HepG2 (cell line): ENCODE measurements at regions not wholly inside any gene's neighbourhood (a gene's known extent, or its start where the extent isn't known, plus 50 kb on each side); places are given as distances from the start of the nearest gene placed in this dataset.
A peak's percentile ranks its signal among the peaks of the same experiment; 100 is the strongest.

Experiments used
- ATF5 ChIP-seq: sonication (generic); formaldehyde crosslinking; IDR thresholded peaks from 2 replicates; pipeline ENCODE4 v1.4.0; 2020; ENCODE audit warnings: mild to moderate bottlenecking, low read depth, missing genetic modification reagents
- CBX2 ChIP-seq, 2 experiments: fragments of 200-600 bp in 1 of 2; sonication (generic); formaldehyde crosslinking in 1 of 2; IDR thresholded peaks; 2 replicates each; pipeline versions ENCODE4 v1.7.0 to v1.8.1; 2018 to 2022; ENCODE audit warnings: low read depth in 2 of 2, low read length in 1 of 2, mild to moderate bottlenecking in 1 of 2, missing genetic modification reagents in 1 of 2
- EP300 ChIP-seq, 3 experiments: sonication (generic) in 1 of 3; formaldehyde crosslinking in 1 of 3; IDR thresholded peaks; 2 replicates each; pipeline versions ENCODE4 v1.5.1 to v1.6.1; 2011 to 2020; ENCODE audit warnings: low read depth in 2 of 3, low read length in 2 of 3, borderline replicate concordance in 1 of 3, improper control_type of control experiment in 1 of 3, mild to moderate bottlenecking in 1 of 3, missing genetic modification reagents in 1 of 3, moderate library complexity in 1 of 3
- FLYWCH1 ChIP-seq: sonication (generic); formaldehyde crosslinking; IDR thresholded peaks from 2 replicates; pipeline ENCODE4 v1.8.1; 2023; ENCODE audit warnings: mild to moderate bottlenecking, missing genetic modification reagents
- FOXO1 ChIP-seq: sonication (generic); formaldehyde crosslinking; IDR thresholded peaks from 2 replicates; pipeline ENCODE4 v1.4.0; 2020; ENCODE audit warnings: missing genetic modification reagents
- HIVEP1 ChIP-seq: sonication (generic); formaldehyde crosslinking; IDR thresholded peaks from 2 replicates; pipeline ENCODE4 v1.4.0; 2020; ENCODE audit warnings: mild to moderate bottlenecking, missing genetic modification reagents
- JDP2 ChIP-seq: sonication (generic); formaldehyde crosslinking; IDR thresholded peaks from 2 replicates; pipeline ENCODE4 v1.8.1; 2022; ENCODE audit warnings: missing genetic modification reagents, borderline replicate concordance
- MAFG ChIP-seq: sonication (generic); formaldehyde crosslinking; IDR thresholded peaks from 2 replicates; pipeline ENCODE4 v1.5.1; 2020; ENCODE audit warnings: mild to moderate bottlenecking, missing genetic modification reagents
- NFKBIZ ChIP-seq: IDR thresholded peaks from 2 replicates; pipeline ENCODE4 v1.6.1; 2018; ENCODE audit warnings: missing genetic modification reagents, missing compliant biosample characterization
- NFYB ChIP-seq: sonication (generic); formaldehyde crosslinking; IDR thresholded peaks from 2 replicates; pipeline ENCODE4 v1.4.0; 2020; ENCODE audit warnings: missing genetic modification reagents
- POGK ChIP-seq: sonication (generic); formaldehyde crosslinking; conservative IDR thresholded peaks from 2 replicates; pipeline ENCODE4 v1.8.0; 2022; ENCODE audit warnings: mild to moderate bottlenecking, moderate library complexity, missing genetic modification reagents
- RXRB ChIP-seq: IDR thresholded peaks from 2 replicates; pipeline ENCODE4 v1.6.1; 2016; ENCODE audit warnings: borderline replicate concordance, missing genetic modification reagents, missing compliant biosample characterization
- SKI ChIP-seq: fragments of 450-650 bp; IDR thresholded peaks from one replicate; pipeline ENCODE4 v1.6.1; 2018; ENCODE audit warnings: mild to moderate bottlenecking; ENCODE audit not compliant: partially characterized antibody
- TFDP1 ChIP-seq: IDR thresholded peaks from 2 replicates; pipeline ENCODE4 v1.6.1; 2016; ENCODE audit warnings: missing compliant biosample characterization, missing genetic modification reagents, borderline replicate concordance
- ZBTB4 ChIP-seq: sonication (generic); formaldehyde crosslinking; IDR thresholded peaks from 2 replicates; pipeline ENCODE4 v1.4.0; 2020; ENCODE audit warnings: missing genetic modification reagents, mild to moderate bottlenecking, borderline replicate concordance
- ZC3H13 ChIP-seq: sonication (generic); formaldehyde crosslinking; IDR thresholded peaks from 2 replicates; pipeline ENCODE4 v1.8.1; 2023; ENCODE audit warnings: mild to moderate bottlenecking, missing genetic modification reagents, moderate library complexity
- ZGPAT ChIP-seq: IDR thresholded peaks from 2 replicates; pipeline ENCODE4 v1.6.1; 2016; ENCODE audit warnings: mild to moderate bottlenecking
- ZNF160 ChIP-seq: sonication (generic); formaldehyde crosslinking; IDR thresholded peaks from 2 replicates; pipeline ENCODE4 v1.8.0; 2022; ENCODE audit warnings: mild to moderate bottlenecking, inconsistent platforms, missing genetic modification reagents
- ZNF878 ChIP-seq: sonication (generic); formaldehyde crosslinking; IDR thresholded peaks from 2 replicates; pipeline ENCODE4 v1.8.1; 2023; ENCODE audit warnings: mild to moderate bottlenecking, missing genetic modification reagents, moderate library complexity

GRCh38 chr2:126990605-126991532 is 92.2 kb downstream of the TEX51 start (continued):
- TF ChIP-seq NFKBIZ (CRISPR knock-in tag) (no peak), ZC3H13 (CRISPR knock-in tag) (no peak), ZGPAT (CRISPR knock-in tag) (peak; percentile 24; the same call in 1 of the 2 replicates), POGK (CRISPR knock-in tag) (peak; percentile 69; the same call in 1 of the 2 replicates), RXRB (CRISPR knock-in tag) (peak; percentile 56; the same call in 1 of the 2 replicates), MAFG (no peak), HIVEP1 (CRISPR knock-in tag) (no peak), TFDP1 (CRISPR knock-in tag) (no peak), ZNF160 (CRISPR knock-in tag) (0 out of 2 replicates have a peak, but pooled peaks have one; percentile 36), ZBTB4 (CRISPR knock-in tag) (no peak), CBX2 (IDR thresholded peaks at IDR 0.05; ENCODE audit: low read depth, low read length) (no peak), CBX2 (CRISPR knock-in tag; IDR thresholded peaks at IDR 0.05; ENCODE audit: low read depth) (no peak), JDP2 (CRISPR knock-in tag) (no peak), FLYWCH1 (CRISPR knock-in tag) (no peak), EP300 (IDR thresholded peaks at IDR 0.05; ENCODE audit: low read depth in 2 of 2, low read length in 2 of 2) (peak in 1 of 2 experiments; percentile 87; a peak in 2 of 4 replicates), EP300 (CRISPR knock-in tag; IDR thresholded peaks at IDR 0.05; ENCODE audit: borderline replicate concordance) (peak; percentile 26; the same call in 1 of the 2 replicates), NFYB (CRISPR knock-in tag) (no peak), ATF5 (CRISPR knock-in tag) (no peak), FOXO1 (CRISPR knock-in tag) (peak; percentile 9; the same call in 1 of the 2 replicates), SKI (no peak), ZNF878 (no peak; the same call in 1 of the 2 replicates)
